ENCODE measurements at regions not wholly inside any gene's neighbourhood (a gene's known extent, or its start where the extent isn't known, plus 50 kb on each side); places are given as distances from the start of the nearest gene placed in this dataset.

DNA sequence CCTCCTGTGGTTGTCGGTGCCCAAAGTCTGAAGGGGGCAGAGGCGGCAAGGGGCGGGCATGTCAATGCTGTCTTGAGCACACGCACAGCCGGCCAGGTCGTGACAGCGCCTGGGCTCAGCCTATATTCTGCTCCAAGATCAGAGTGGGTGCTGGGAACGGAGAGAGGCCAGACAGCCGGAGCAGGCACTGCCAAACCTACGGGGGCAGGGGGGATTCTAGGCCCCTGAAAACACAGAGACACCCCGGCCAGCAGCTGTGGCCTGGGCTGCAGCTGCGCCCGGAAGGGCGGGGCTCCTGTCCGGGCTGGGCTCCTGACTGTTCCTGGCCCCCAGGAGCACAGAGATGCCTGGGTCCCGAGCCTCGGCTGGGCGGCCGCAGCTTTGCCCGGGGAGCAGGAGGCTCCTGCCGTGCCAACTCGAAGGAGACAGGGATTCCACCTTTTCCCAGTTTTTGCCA is 2662.9 kb upstream of the PCDH20 start:
- TF ChIP-seq POLR2A (IDR thresholded peaks at IDR 0.05), result no peak
- TF ChIP-seq, protein P1, sequence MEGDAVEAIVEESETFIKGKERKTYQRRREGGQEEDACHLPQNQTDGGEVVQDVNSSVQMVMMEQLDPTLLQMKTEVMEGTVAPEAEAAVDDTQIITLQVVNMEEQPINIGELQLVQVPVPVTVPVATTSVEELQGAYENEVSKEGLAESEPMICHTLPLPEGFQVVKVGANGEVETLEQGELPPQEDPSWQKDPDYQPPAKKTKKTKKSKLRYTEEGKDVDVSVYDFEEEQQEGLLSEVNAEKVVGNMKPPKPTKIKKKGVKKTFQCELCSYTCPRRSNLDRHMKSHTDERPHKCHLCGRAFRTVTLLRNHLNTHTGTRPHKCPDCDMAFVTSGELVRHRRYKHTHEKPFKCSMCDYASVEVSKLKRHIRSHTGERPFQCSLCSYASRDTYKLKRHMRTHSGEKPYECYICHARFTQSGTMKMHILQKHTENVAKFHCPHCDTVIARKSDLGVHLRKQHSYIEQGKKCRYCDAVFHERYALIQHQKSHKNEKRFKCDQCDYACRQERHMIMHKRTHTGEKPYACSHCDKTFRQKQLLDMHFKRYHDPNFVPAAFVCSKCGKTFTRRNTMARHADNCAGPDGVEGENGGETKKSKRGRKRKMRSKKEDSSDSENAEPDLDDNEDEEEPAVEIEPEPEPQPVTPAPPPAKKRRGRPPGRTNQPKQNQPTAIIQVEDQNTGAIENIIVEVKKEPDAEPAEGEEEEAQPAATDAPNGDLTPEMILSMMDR (IDR thresholded peaks at IDR 0.05), result no peak
